GM12878 (cell line): ENCODE measurements at regions not wholly inside any gene's neighbourhood (a gene's known extent, or its start where the extent isn't known, plus 50 kb on each side); places are given as distances from the start of the nearest gene placed in this dataset.

Experiments
- ATAC-seq: fragments of 200-7000 bp; cut with Tn5 transposase; 3 replicates; pipeline ENCODE4 v1.9.1; 2020; ENCODE audit warnings: mild to moderate bottlenecking, moderate library complexity
- BruUV-seq: library from RNA; stranded (reverse); fragments of 400-500 nt; replicated peaks from 2 replicates; lab custom pipeline; 2021; lab: Mats Ljungman, UMichigan
- CTCF ChIA-PET: fragments of 300-600 bp; sonication (Branson Sonifier 250); formaldehyde crosslinking; extraction: SDS; loops from one replicate; lab custom pipeline; 2021; ENCODE audit warnings: inconsistent platforms; lab: Yijun Ruan, JAX
- POLR2A ChIA-PET: fragments of 350-600 bp; formaldehyde crosslinking; extraction: SDS; loops from one replicate; lab custom pipeline; 2021; ENCODE audit warnings: inconsistent platforms; lab: Charles Lee
- RAD21 ChIA-PET: fragments of 300-600 bp; sonication (Branson Sonifier 250); formaldehyde crosslinking; loops from one replicate; lab custom pipeline; 2023; ENCODE audit warnings: antibody characterized with exemption; ENCODE audit not compliant: unreplicated experiment; lab: Charles Lee
- SMC1A ChIA-PET: fragments of 300-600 bp; sonication (Branson Sonifier 250); formaldehyde crosslinking; loops from one replicate; lab custom pipeline; 2023; ENCODE audit not compliant: unreplicated experiment, uncharacterized antibody; lab: Charles Lee
- DNase-seq: peaks from one replicate; pipeline ENCODE4 v3.0.0-alpha.2; 2011; ENCODE audit warnings: low read depth, low spot score
- FAIRE-seq: peaks from 3 replicates; lab custom pipeline; 2011; peaks lifted over from hg19 to GRCh38; lab: Jason Lieb, UNC
- H2AFZ ChIP-seq: 2 replicates; pipeline ENCODE4 v1.6.0; 2011; ENCODE audit warnings: low read depth, low read length, control low read depth; ENCODE audit not compliant: control insufficient read depth
- H3K27ac ChIP-seq: 2 replicates; pipeline ENCODE4 v1.5.1; 2011; ENCODE audit warnings: control low read depth; ENCODE audit not compliant: control insufficient read depth, insufficient read depth
- H3K27me3 ChIP-seq, 2 experiments: replicated peaks in 1 of 2; 2 replicates each; pipeline versions ENCODE4 v1.6.0 to v1.6.1; 2011; ENCODE audit warnings: low read length in 1 of 2; ENCODE audit not compliant: control insufficient read depth in 2 of 2, insufficient read depth in 2 of 2
- H3K36me3 ChIP-seq, 2 experiments: 2 replicates each; pipeline ENCODE4 v1.5.1; 2011; ENCODE audit warnings: low read length in 1 of 2; ENCODE audit not compliant: control insufficient read depth in 2 of 2, insufficient read depth in 2 of 2
- H3K4me1 ChIP-seq: 2 replicates; pipeline ENCODE4 v1.6.1; 2011; ENCODE audit warnings: mild to moderate bottlenecking, low read length, moderate library complexity, mixed read lengths; ENCODE audit not compliant: control insufficient read depth, insufficient read depth
- H3K4me2 ChIP-seq: 2 replicates; pipeline ENCODE4 v1.6.0; 2011; ENCODE audit warnings: control low read depth; ENCODE audit not compliant: control insufficient read depth, insufficient read depth
- H3K4me3 ChIP-seq: fragments of 200-600 bp; sonication (generic); 2 replicates; pipeline ENCODE4 v1.5.1; 2016
- H3K79me2 ChIP-seq: 2 replicates; pipeline ENCODE4 v1.6.0; 2011; ENCODE audit warnings: low read length; ENCODE audit not compliant: control insufficient read depth, insufficient read depth
- H3K9ac ChIP-seq: 2 replicates; pipeline ENCODE4 v1.8.0; 2011; ENCODE audit warnings: low read length, control low read depth, mixed read lengths; ENCODE audit not compliant: control insufficient read depth, insufficient read depth
- H3K9me3 ChIP-seq: replicated peaks from 3 replicates; pipeline ENCODE4 v1.5.1; 2011; ENCODE audit warnings: mild to moderate bottlenecking, low read length; ENCODE audit not compliant: control insufficient read depth, insufficient read depth
- H4K20me1 ChIP-seq: 2 replicates; pipeline ENCODE4 v1.6.0; 2011; ENCODE audit not compliant: control insufficient read depth, insufficient read depth
- BHLHE40 ChIP-seq, 2 experiments: fragments of 450-650 bp in 1 of 2; IDR thresholded peaks; 2 replicates each; pipeline ENCODE4 v1.6.1; 2011 to 2017; ENCODE audit warnings: low read depth in 2 of 2, borderline replicate concordance in 1 of 2, improper control_type of control experiment in 1 of 2, low read length in 1 of 2, mild to moderate bottlenecking in 1 of 2
- EGR1 ChIP-seq, 2 experiments: IDR thresholded peaks; 1 replicate in 1 of 2; 2 replicates in 1 of 2; pipeline ENCODE4 v1.6.1; 2011 to 2012; ENCODE audit warnings: low read depth in 2 of 2, low read length in 2 of 2, borderline replicate concordance in 1 of 2, mild to moderate bottlenecking in 1 of 2, moderate library complexity in 1 of 2
- EP300 ChIP-seq, 2 experiments: fragments of 150-350 bp in 1 of 2; IDR thresholded peaks; 2 replicates each; pipeline ENCODE4 v1.6.1; 2011 to 2012; ENCODE audit warnings: low read depth in 2 of 2, low read length in 2 of 2, borderline replicate concordance in 1 of 2, improper control_type of control experiment in 1 of 2, inconsistent platforms in 1 of 2; ENCODE audit not compliant: control insufficient read depth in 1 of 2
- HDAC2 ChIP-seq: fragments of 200-600 bp; sonication (generic); IDR thresholded peaks from 2 replicates; pipeline ENCODE4 v1.6.1; 2017
- JUNB ChIP-seq: IDR thresholded peaks from 2 replicates; pipeline ENCODE4 v1.6.1; 2016; ENCODE audit warnings: antibody characterized with exemption, mild to moderate bottlenecking
- NFYA ChIP-seq: IDR thresholded peaks from 2 replicates; pipeline ENCODE4 v1.6.1; 2011; ENCODE audit warnings: low read depth, mild to moderate bottlenecking, low read length, improper control_type of control experiment, borderline replicate concordance
- NR2C1 ChIP-seq: fragments of 450-650 bp; IDR thresholded peaks from 2 replicates; pipeline ENCODE4 v1.6.1; 2017; ENCODE audit warnings: antibody characterized with exemption, mild to moderate bottlenecking, moderate library complexity
- NR2C2 ChIP-seq: IDR thresholded peaks from 2 replicates; pipeline ENCODE4 v1.6.1; 2011; ENCODE audit warnings: borderline replicate concordance, low read depth; ENCODE audit not compliant: control insufficient read depth, insufficient read length
- TCF12 ChIP-seq: IDR thresholded peaks from 2 replicates; pipeline ENCODE4 v1.6.1; 2011; ENCODE audit warnings: low read depth, mild to moderate bottlenecking, low read length
- YBX1 ChIP-seq: fragments of 450-650 bp; IDR thresholded peaks from 2 replicates; pipeline ENCODE4 v1.6.1; 2016; ENCODE audit warnings: antibody characterized with exemption
- ZNF384 ChIP-seq: IDR thresholded peaks from 2 replicates; pipeline ENCODE4 v1.6.1; 2012; ENCODE audit warnings: low read depth, mild to moderate bottlenecking, low read length, improper control_type of control experiment, borderline replicate concordance
- WGBS: methylation state at CpG from one replicate; pipeline ENCODE4 v1.1.6; 2016; ENCODE audit warnings: low lambda C conversion rate; ENCODE audit not compliant: insufficient replicate concordance, insufficient coverage; ENCODE audit errors: missing lambda C conversion rate; 5-methylcytosine and 5-hydroxymethylcytosine counted together
- in situ Hi-C: fragments of 300-500 bp; cut with MboI; formaldehyde crosslinking; loops from 9 replicates; pipeline ENCODE4 v1.14.3; 2018; ENCODE audit warnings: mixed read lengths
- intact Hi-C: fragments of 100-400 bp; cut with micrococcal nuclease; formaldehyde crosslinking; loops from one replicate; pipeline ENCODE4 v1.14.2; 2022; ENCODE audit not compliant: unreplicated experiment
- TF ChIP-seq, protein P1 (sequence below): fragments of 450-650 bp; IDR thresholded peaks from 2 replicates; pipeline ENCODE4 v1.6.1; 2014; ENCODE audit warnings: mild to moderate bottlenecking
- TF ChIP-seq, protein P2 (sequence below): IDR thresholded peaks from 2 replicates; pipeline ENCODE4 v1.6.1; 2012; ENCODE audit warnings: low read depth, low read length, improper control_type of control experiment
- TF ChIP-seq, protein P3 (sequence below): IDR thresholded peaks from 2 replicates; pipeline ENCODE4 v1.6.1; 2012; ENCODE audit warnings: low read length, inconsistent platforms

DNA sequence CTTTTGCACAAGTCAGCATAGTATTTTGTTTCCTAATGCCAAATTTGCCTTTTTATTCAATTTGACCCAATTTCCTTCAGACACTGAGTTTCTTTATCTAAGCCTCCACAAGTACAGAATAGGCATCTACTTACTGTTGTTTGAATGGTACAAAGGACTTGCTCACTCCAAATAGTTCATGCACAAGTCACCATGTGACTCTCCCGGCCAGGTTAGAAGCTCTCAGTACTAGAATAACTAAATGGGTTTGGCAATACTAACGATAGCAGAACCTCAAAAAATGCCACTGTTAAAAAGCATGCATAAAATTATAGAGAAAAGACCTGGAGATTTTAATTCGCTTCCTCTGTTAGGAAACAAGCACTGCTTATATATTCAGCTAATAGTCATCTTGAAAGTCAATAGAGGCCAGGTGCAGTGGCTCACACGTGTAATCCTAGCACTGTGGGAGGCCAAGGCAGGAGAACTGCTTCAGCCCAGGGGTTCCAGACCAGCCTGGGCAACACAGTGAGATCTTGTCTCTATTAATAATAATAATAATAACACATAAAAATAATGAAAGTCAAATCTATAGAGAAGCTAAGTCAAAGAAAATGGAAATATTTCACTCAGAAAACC lies 335.8 kb upstream of the MBL2 start:
- no peak overlapping the region for H3K9ac ChIP-seq
- POLR2A ChIA-PET: no interaction called here
- no peak for FAIRE-seq

DNA sequence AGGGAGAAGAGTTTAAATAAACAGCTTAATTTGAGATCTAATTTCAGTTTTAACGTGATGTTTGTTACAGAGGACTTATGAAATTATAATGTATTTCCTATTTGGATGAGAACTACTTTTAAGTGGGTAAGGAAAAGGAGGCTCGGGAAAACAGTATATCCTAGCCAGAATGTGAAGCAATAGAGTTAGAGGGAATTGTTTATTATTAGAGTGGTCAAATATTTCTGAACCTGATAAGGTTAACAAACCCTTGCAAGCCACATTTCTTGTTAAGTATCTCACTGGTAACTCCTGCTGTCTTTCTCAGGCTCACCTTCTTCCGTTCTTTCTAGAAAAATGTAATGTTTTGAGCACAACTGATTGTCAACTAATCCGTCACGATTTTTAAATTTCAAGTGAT lies 335.1 kb upstream of the MBL2 start:
- no TSS peak for BruUV-seq
- in situ Hi-C loops: no loop called here
- Histone ChIP-seq H3K27ac (no peak overlapping the region), H3K36me3 (no peaks in the 10 kb centered on the region), H3K4me1 (no peaks in the 10 kb centered on the region), H3K4me2 (no peak overlapping the region), H2AFZ (no peak overlapping the region), H3K9ac (no peak overlapping the region), H4K20me1 (no peaks in the 10 kb centered on the region), H3K27me3 (no peaks in the 10 kb centered on the region; a peak in 1 of 4 replicates), H3K9me3 (no peaks in the 10 kb centered on the region), H3K79me2 (no peaks in the 10 kb centered on the region), H3K4me3 (no peak overlapping the region)
- ChIA-PET SMC1A (interaction anchor here (0.9 to 1.6 kb wide), 9 partner anchors 8 to 158 kb away, joined by 3 to 4 read pairs (median 3); no protein-coding TSS in a partner anchor), RAD21 (interaction anchor here (1.1 kb wide), 1 partner anchor 156 kb away, joined by 3 read pairs; no protein-coding TSS in a partner anchor), POLR2A (no interaction called here), CTCF (interaction anchor here (0.9 to 1.3 kb wide), 4 partner anchors 8 to 36 kb away, joined by 3 to 5 read pairs (median 5); no protein-coding TSS in a partner anchor)
- DNase-seq (no peak), ATAC-seq (no peak), FAIRE-seq (no peak)
- 12% methylated on average over 5 of the region's 5 CpGs for WGBS
- intact Hi-C loops: no loop called here
- TF ChIP-seq EP300 (IDR thresholded peaks at IDR 0.05; ENCODE audit: borderline replicate concordance in 1 of 2, control insufficient read depth in 1 of 2, low read depth in 2 of 2, low read length in 2 of 2) (no peak), ZNF384 (no peak), YBX1 (no peak), HDAC2 (no peak)
- TF ChIP-seq, protein P1, sequence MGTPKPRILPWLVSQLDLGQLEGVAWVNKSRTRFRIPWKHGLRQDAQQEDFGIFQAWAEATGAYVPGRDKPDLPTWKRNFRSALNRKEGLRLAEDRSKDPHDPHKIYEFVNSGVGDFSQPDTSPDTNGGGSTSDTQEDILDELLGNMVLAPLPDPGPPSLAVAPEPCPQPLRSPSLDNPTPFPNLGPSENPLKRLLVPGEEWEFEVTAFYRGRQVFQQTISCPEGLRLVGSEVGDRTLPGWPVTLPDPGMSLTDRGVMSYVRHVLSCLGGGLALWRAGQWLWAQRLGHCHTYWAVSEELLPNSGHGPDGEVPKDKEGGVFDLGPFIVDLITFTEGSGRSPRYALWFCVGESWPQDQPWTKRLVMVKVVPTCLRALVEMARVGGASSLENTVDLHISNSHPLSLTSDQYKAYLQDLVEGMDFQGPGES: no peak
- TF ChIP-seq, protein P2, sequence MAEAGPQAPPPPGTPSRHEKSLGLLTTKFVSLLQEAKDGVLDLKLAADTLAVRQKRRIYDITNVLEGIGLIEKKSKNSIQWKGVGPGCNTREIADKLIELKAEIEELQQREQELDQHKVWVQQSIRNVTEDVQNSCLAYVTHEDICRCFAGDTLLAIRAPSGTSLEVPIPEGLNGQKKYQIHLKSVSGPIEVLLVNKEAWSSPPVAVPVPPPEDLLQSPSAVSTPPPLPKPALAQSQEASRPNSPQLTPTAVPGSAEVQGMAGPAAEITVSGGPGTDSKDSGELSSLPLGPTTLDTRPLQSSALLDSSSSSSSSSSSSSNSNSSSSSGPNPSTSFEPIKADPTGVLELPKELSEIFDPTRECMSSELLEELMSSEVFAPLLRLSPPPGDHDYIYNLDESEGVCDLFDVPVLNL: no peak
- TF ChIP-seq, protein P3, sequence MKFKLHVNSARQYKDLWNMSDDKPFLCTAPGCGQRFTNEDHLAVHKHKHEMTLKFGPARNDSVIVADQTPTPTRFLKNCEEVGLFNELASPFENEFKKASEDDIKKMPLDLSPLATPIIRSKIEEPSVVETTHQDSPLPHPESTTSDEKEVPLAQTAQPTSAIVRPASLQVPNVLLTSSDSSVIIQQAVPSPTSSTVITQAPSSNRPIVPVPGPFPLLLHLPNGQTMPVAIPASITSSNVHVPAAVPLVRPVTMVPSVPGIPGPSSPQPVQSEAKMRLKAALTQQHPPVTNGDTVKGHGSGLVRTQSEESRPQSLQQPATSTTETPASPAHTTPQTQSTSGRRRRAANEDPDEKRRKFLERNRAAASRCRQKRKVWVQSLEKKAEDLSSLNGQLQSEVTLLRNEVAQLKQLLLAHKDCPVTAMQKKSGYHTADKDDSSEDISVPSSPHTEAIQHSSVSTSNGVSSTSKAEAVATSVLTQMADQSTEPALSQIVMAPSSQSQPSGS: no peak

More for the DNA sequence above, 335.8 kb upstream of the MBL2 start:
- ATAC-seq: peak; percentile 69
- RAD21 ChIA-PET: interaction anchor here (1.1 to 1.2 kb wide), 2 partner anchors 38 to 156 kb away, joined by 3 read pairs; no protein-coding TSS in a partner anchor
- H3K27ac ChIP-seq: no peak overlapping the region
- intact Hi-C loops (no loop called here), in situ Hi-C loops (no loop called here)
- SMC1A ChIA-PET: interaction anchor here (1.1 to 1.6 kb wide), 5 partner anchors 12 to 159 kb away, joined by 3 to 4 read pairs (median 3); no protein-coding TSS in a partner anchor
- no peak for DNase-seq
- H3K36me3 ChIP-seq: no peaks in the 10 kb centered on the region
- no TSS peak for BruUV-seq
- no peaks in the 10 kb centered on the region for H3K4me1 ChIP-seq
- CTCF ChIA-PET: interaction anchor here (1.1 kb wide), 1 partner anchor 9 kb away, joined by 3 read pairs; no protein-coding TSS in a partner anchor
- no peaks in the 10 kb centered on the region for H3K9me3 ChIP-seq
- TF ChIP-seq ZNF384 (no peak), JUNB (peak; percentile 18; the same call in 1 of the 2 replicates), EGR1 (IDR thresholded peaks at IDR 0.05; ENCODE audit: borderline replicate concordance in 1 of 2, low read depth in 2 of 2, low read length in 2 of 2) (no peak), NR2C1 (no peak), NFYA (no peak), TCF12 (peak; percentile 26; the same call in 1 of the 2 replicates), BHLHE40 (IDR thresholded peaks at IDR 0.05; ENCODE audit: borderline replicate concordance in 1 of 2, low read depth in 2 of 2, low read length in 1 of 2) (peak in 1 of 2 experiments; percentile 46; a peak in 1 of 4 replicates), NR2C2 (no peak)
- WGBS: 1% methylated on average over 4 of the region's 4 CpGs
- H3K79me2 ChIP-seq: no peaks in the 10 kb centered on the region
- H3K27me3 ChIP-seq: no peaks in the 10 kb centered on the region; a peak in 1 of 4 replicates
- no peak overlapping the region for H2AFZ ChIP-seq
- H3K4me3 ChIP-seq: no peak overlapping the region
- H3K4me2 ChIP-seq: no peak overlapping the region
- H4K20me1 ChIP-seq: no peaks in the 10 kb centered on the region
